CD4-positive, alpha-beta memory T cell (primary cell): ENCODE measurements at regions not wholly inside any gene's neighbourhood (a gene's known extent, or its start where the extent isn't known, plus 50 kb on each side); places are given as distances from the start of the nearest gene placed in this dataset.

ENCODE experiments used
- CTCF ChIA-PET: fragments of 350-600 bp; sonication (Branson Sonifier 250); formaldehyde crosslinking; loops from one replicate; lab custom pipeline; 2021; ENCODE audit warnings: inconsistent platforms; ENCODE audit not compliant: partially characterized antibody; lab: Charles Lee
- POLR2A ChIA-PET: fragments of 350-600 bp; sonication (Branson Sonifier 250); formaldehyde crosslinking; loops from one replicate; lab custom pipeline; 2021; ENCODE audit not compliant: partially characterized antibody; lab: Charles Lee
- DNase-seq, 5 donors: peaks; one replicate each; pipeline versions ENCODE4 v3.0.0 to v3.0.0-alpha.2; 2020 to 2022; ENCODE audit warnings: mixed read lengths in 1 of 5
- H3K27ac ChIP-seq: one replicate; pipeline ENCODE4 v1.7.0; 2013; ENCODE audit warnings: low read depth, low read length
- H3K27me3 ChIP-seq: 2 replicates; pipeline ENCODE4 v1.7.0; 2013; ENCODE audit warnings: mild to moderate bottlenecking, low read length, moderate library complexity; ENCODE audit not compliant: insufficient read depth
- H3K36me3 ChIP-seq: 2 replicates; pipeline ENCODE4 v1.7.0; 2013; ENCODE audit warnings: mild to moderate bottlenecking, low read length, moderate library complexity; ENCODE audit not compliant: insufficient read depth
- H3K4me1 ChIP-seq: 2 replicates; pipeline ENCODE4 v1.7.0; 2013; ENCODE audit warnings: mild to moderate bottlenecking, low read length, moderate library complexity; ENCODE audit not compliant: insufficient read depth
- H3K4me3 ChIP-seq, 2 donors: one replicate each; pipeline ENCODE4 v1.7.0; 2013; ENCODE audit warnings: low read length in 2 of 2, mild to moderate bottlenecking in 1 of 2
- H3K9me3 ChIP-seq, 2 donors: one replicate each; pipeline ENCODE4 v1.7.0; 2013; ENCODE audit warnings: low read length in 2 of 2, control low read depth in 1 of 2; ENCODE audit not compliant: control insufficient read depth in 1 of 2
- H3K27ac Mint-ChIP-seq, 7 donors: one replicate each; pipeline ENCODE4 v1.8.0; 2020 to 2021; ENCODE audit warnings: mixed read lengths in 7 of 7, mild to moderate bottlenecking in 6 of 7, inconsistent platforms in 3 of 7, moderate library complexity in 3 of 7
- H3K27me3 Mint-ChIP-seq, 2 donors: one replicate each; pipeline ENCODE4 v1.8.0; 2020 to 2021; ENCODE audit warnings: mixed read lengths in 2 of 2
- H3K36me3 Mint-ChIP-seq, 2 donors: one replicate each; pipeline ENCODE4 v1.8.0; 2020 to 2021; ENCODE audit warnings: mixed read lengths in 2 of 2, inconsistent platforms in 1 of 2, mild to moderate bottlenecking in 1 of 2
- H3K4me1 Mint-ChIP-seq, 4 donors: one replicate each; pipeline ENCODE4 v1.8.0; 2020 to 2021; ENCODE audit warnings: mixed read lengths in 4 of 4, mild to moderate bottlenecking in 1 of 4
- H3K4me3 Mint-ChIP-seq, 8 donors: one replicate each; pipeline ENCODE4 v1.8.0; 2020 to 2021; ENCODE audit warnings: mixed read lengths in 8 of 8, mild to moderate bottlenecking in 7 of 8, moderate library complexity in 6 of 8, inconsistent platforms in 3 of 8
- H3K9me3 Mint-ChIP-seq, 8 donors: one replicate each; pipeline ENCODE4 v1.8.0; 2020 to 2021; ENCODE audit warnings: mixed read lengths in 8 of 8, mild to moderate bottlenecking in 5 of 8, inconsistent platforms in 3 of 8, moderate library complexity in 1 of 8
- intact Hi-C: fragments of 100-400 bp; cut with micrococcal nuclease; formaldehyde crosslinking; loops from one replicate; pipeline ENCODE4 v1.15.1; 2023

GRCh38 chr11:28837599-28837998 is 729.4 kb downstream of the METTL15 start:
- POLR2A ChIA-PET, result no interaction called here
- Mint-ChIP-seq H3K4me3 (no peak overlapping the region), H3K36me3 (no peaks in the 10 kb centered on the region), H3K27ac (no peak overlapping the region), H3K27me3 (no peaks in the 10 kb centered on the region), H3K4me1 (no peaks in the 10 kb centered on the region), H3K9me3 (peaks cover 0 to 14% (median 6%) of the 10 kb centered on the region in 8 donors)
- H3K27ac ChIP-seq, result no peak overlapping the region
- no peaks in the 10 kb centered on the region for H3K36me3 ChIP-seq
- H3K27me3 ChIP-seq, result no peaks in the 10 kb centered on the region
- intact Hi-C loops, result no loop called here
- no peaks in the 10 kb centered on the region for H3K4me1 ChIP-seq
- CTCF ChIA-PET, result no interaction called here
- DNase-seq, result no peak
- no peaks in the 10 kb centered on the region for H3K9me3 ChIP-seq
- H3K4me3 ChIP-seq, result no peak overlapping the region

- Mint-ChIP-seq H3K27ac (no peak overlapping the region), H3K36me3 (no peaks in the 10 kb centered on the region), H3K4me3 (no peak overlapping the region), H3K27me3 (no peaks in the 10 kb centered on the region), H3K4me1 (no peaks in the 10 kb centered on the region), H3K9me3 (peaks cover 0 to 14% (median 7%) of the 10 kb centered on the region in 8 donors)
- Histone ChIP-seq H3K36me3 (no peaks in the 10 kb centered on the region), H3K27me3 (no peaks in the 10 kb centered on the region), H3K4me3 (no peak overlapping the region), H3K9me3 (no peaks in the 10 kb centered on the region), H3K4me1 (no peaks in the 10 kb centered on the region), H3K27ac (no peak overlapping the region)
- POLR2A ChIA-PET, result no interaction called here
- intact Hi-C loops, result no loop called here
- no peak for DNase-seq
- CTCF ChIA-PET, result no interaction called here
Measured at GRCh38 chr11:28836285-28837081, 728.3 kb downstream of the METTL15 start.

GRCh38 chr11:28835790-28836189 is 727.6 kb downstream of the METTL15 start:
- intact Hi-C loops, result no loop called here
- H3K36me3 Mint-ChIP-seq, result no peaks in the 10 kb centered on the region
- Histone ChIP-seq H3K27ac (no peak overlapping the region), H3K27me3 (no peaks in the 10 kb centered on the region), H3K36me3 (no peaks in the 10 kb centered on the region), H3K4me1 (no peaks in the 10 kb centered on the region), H3K9me3 (no peaks in the 10 kb centered on the region), H3K4me3 (no peak overlapping the region)
- no peak overlapping the region for H3K27ac Mint-ChIP-seq
- CTCF ChIA-PET, result no interaction called here
- H3K4me3 Mint-ChIP-seq, result no peak overlapping the region
- H3K4me1 Mint-ChIP-seq, result no peaks in the 10 kb centered on the region
- POLR2A ChIA-PET, result no interaction called here
- DNase-seq, result no peak
- H3K27me3 Mint-ChIP-seq, result no peaks in the 10 kb centered on the region
- H3K9me3 Mint-ChIP-seq, result peaks cover 0 to 14% (median 8%) of the 10 kb centered on the region in 8 donors

GRCh38 chr11:28835317-28835716 is 727.1 kb downstream of the METTL15 start:
- intact Hi-C loops, result no loop called here
- Mint-ChIP-seq H3K4me1 (no peaks in the 10 kb centered on the region), H3K4me3 (no peak overlapping the region), H3K9me3 (peaks cover 0 to 13% (median 7%) of the 10 kb centered on the region in 8 donors), H3K27me3 (no peaks in the 10 kb centered on the region), H3K27ac (no peak overlapping the region), H3K36me3 (no peaks in the 10 kb centered on the region)
- ChIA-PET POLR2A (no interaction called here), CTCF (no interaction called here)
- DNase-seq, result no peak
- Histone ChIP-seq H3K27ac (no peak overlapping the region), H3K4me1 (no peaks in the 10 kb centered on the region), H3K36me3 (no peaks in the 10 kb centered on the region), H3K4me3 (no peak overlapping the region), H3K9me3 (no peaks in the 10 kb centered on the region), H3K27me3 (no peaks in the 10 kb centered on the region)

GRCh38 chr11:28834877-28835276 is 726.7 kb downstream of the METTL15 start:
- POLR2A ChIA-PET, result no interaction called here
- Mint-ChIP-seq H3K27ac (no peak overlapping the region), H3K4me3 (no peak overlapping the region)

GRCh38 chr11:28833670-28834069 is 725.5 kb downstream of the METTL15 start:
- no peaks in the 10 kb centered on the region for H3K36me3 Mint-ChIP-seq
- ChIA-PET POLR2A (no interaction called here), CTCF (no interaction called here)
- H3K4me1 Mint-ChIP-seq, result no peaks in the 10 kb centered on the region
- Histone ChIP-seq H3K4me3 (no peak overlapping the region), H3K27me3 (no peaks in the 10 kb centered on the region), H3K9me3 (no peaks in the 10 kb centered on the region), H3K36me3 (no peaks in the 10 kb centered on the region), H3K27ac (no peak overlapping the region), H3K4me1 (no peaks in the 10 kb centered on the region)
- no peak overlapping the region for H3K4me3 Mint-ChIP-seq
- no peak overlapping the region for H3K27ac Mint-ChIP-seq
- H3K9me3 Mint-ChIP-seq, result peaks cover 2 to 21% (median 8%) of the 10 kb centered on the region in 8 donors
- intact Hi-C loops, result no loop called here
- no peak for DNase-seq
- H3K27me3 Mint-ChIP-seq, result no peaks in the 10 kb centered on the region

More at GRCh38 chr11:28834877-28835276, 726.7 kb downstream of the METTL15 start:
- intact Hi-C loops, result no loop called here
- Mint-ChIP-seq H3K36me3 (no peaks in the 10 kb centered on the region), H3K27me3 (no peaks in the 10 kb centered on the region), H3K4me1 (no peaks in the 10 kb centered on the region), H3K9me3 (peaks cover 0 to 13% (median 7%) of the 10 kb centered on the region in 8 donors)
- no peak overlapping the region for H3K27ac ChIP-seq
- no peak overlapping the region for H3K4me3 ChIP-seq
- CTCF ChIA-PET, result no interaction called here
- H3K9me3 ChIP-seq, result no peaks in the 10 kb centered on the region
- H3K27me3 ChIP-seq, result no peaks in the 10 kb centered on the region
- DNase-seq, result no peak
- no peaks in the 10 kb centered on the region for H3K4me1 ChIP-seq
- no peaks in the 10 kb centered on the region for H3K36me3 ChIP-seq

- Histone ChIP-seq H3K4me3 (no peak overlapping the region), H3K27ac (no peak overlapping the region), H3K27me3 (no peaks in the 10 kb centered on the region), H3K4me1 (no peaks in the 10 kb centered on the region), H3K36me3 (no peaks in the 10 kb centered on the region), H3K9me3 (no peaks in the 10 kb centered on the region)
- H3K9me3 Mint-ChIP-seq, result peaks cover 2 to 21% (median 7%) of the 10 kb centered on the region in 8 donors
- no peaks in the 10 kb centered on the region for H3K36me3 Mint-ChIP-seq
- no peaks in the 10 kb centered on the region for H3K4me1 Mint-ChIP-seq
- POLR2A ChIA-PET, result no interaction called here
- H3K27ac Mint-ChIP-seq, result no peak overlapping the region
- no peaks in the 10 kb centered on the region for H3K27me3 Mint-ChIP-seq
- intact Hi-C loops, result no loop called here
- DNase-seq, result no peak
- H3K4me3 Mint-ChIP-seq, result no peak overlapping the region
- CTCF ChIA-PET, result no interaction called here
Measured at GRCh38 chr11:28833169-28833568, 725.0 kb downstream of the METTL15 start.
